Astrocyte of the cerebellum (primary cell): ENCODE measurements at regions not wholly inside any gene's neighbourhood (a gene's known extent, or its start where the extent isn't known, plus 50 kb on each side); places are given as distances from the start of the nearest gene placed in this dataset.

Experiments
- DNase-seq: peaks from one replicate; pipeline ENCODE4 v3.0.0-alpha.2; 2011; ENCODE audit warnings: low read depth
- H3K4me3 ChIP-seq: 2 replicates; pipeline ENCODE4 v1.5.1; 2011; ENCODE audit warnings: mild to moderate bottlenecking, low read depth, low read length, moderate library complexity
- in situ Hi-C: cut with HindIII; loops from 2 replicates; pipeline ENCODE4 v1.10.0; 2017; ENCODE audit warnings: low sequenced_read_pairs
- TF ChIP-seq, protein P1 (sequence below): IDR thresholded peaks from 2 replicates; pipeline ENCODE4 v1.5.1; 2012; ENCODE audit warnings: low read length, low read depth, moderate library complexity, mild to moderate bottlenecking; ENCODE audit errors: missing control alignments

DNA sequence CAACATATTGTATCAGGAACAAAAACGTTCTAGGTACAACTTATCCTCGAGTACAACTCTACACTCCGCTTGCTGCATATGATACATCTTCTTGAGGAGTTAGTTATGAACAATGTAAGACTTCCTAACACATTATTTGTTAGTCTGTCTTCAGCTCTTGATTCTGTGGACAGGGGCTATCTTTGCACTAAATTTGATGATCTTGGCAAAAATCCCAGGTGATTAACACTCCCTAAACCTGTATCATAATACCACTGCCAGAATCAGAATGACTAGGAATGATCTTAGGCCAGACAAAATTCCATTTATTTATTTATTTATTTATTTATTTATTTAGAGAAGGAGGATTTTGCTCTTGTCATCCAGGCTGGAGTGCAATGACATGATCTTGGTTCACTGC lies 108.7 kb upstream of the AUTS2 start:
- in situ Hi-C loops: no loop called here
- H3K4me3 ChIP-seq: no peak overlapping the region
- no peak for DNase-seq
- TF ChIP-seq, protein P1, sequence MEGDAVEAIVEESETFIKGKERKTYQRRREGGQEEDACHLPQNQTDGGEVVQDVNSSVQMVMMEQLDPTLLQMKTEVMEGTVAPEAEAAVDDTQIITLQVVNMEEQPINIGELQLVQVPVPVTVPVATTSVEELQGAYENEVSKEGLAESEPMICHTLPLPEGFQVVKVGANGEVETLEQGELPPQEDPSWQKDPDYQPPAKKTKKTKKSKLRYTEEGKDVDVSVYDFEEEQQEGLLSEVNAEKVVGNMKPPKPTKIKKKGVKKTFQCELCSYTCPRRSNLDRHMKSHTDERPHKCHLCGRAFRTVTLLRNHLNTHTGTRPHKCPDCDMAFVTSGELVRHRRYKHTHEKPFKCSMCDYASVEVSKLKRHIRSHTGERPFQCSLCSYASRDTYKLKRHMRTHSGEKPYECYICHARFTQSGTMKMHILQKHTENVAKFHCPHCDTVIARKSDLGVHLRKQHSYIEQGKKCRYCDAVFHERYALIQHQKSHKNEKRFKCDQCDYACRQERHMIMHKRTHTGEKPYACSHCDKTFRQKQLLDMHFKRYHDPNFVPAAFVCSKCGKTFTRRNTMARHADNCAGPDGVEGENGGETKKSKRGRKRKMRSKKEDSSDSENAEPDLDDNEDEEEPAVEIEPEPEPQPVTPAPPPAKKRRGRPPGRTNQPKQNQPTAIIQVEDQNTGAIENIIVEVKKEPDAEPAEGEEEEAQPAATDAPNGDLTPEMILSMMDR: no peak

DNA sequence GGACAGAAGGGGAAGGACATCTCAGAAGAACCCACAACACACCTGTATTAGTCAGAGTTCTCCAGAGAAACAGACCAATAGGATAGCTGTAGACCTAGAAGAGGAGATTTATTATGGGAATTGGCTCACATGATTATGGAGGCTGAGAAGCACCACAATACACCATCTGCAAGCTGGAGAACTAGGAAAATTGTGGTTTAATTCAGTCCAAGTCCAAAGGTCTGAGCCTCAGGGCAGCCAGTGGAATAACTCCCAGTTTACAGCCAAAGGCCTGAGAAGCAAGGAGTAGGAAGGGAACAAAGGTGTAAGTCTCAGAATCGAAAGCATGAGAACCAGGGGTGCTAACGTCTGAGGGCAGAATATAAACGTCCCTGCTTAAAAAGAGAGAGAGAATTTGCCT lies 99.6 kb upstream of the AUTS2 start:
- DNase-seq: no peak
- H3K4me3 ChIP-seq: no peak overlapping the region
- in situ Hi-C loops: no loop called here
- TF ChIP-seq, protein P1: no peak

DNA sequence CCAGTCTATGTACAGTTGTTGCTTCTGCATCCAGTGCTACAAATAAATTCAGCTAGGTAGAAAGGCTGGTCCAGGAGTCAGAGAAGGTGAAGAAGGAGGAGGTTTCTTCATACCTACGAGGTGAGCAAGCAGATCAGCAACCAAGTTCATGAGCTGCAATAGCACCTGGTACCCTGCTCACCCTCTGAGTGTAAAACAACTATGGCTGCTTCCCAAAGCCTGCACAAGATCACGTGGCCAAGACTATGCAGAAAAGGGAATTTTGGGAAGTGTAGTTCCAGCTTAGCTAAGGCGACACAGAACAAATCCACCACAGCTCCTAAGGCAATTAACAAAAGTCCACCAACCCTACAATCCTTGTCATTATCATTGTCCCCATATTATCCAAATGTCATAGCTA lies 95.9 kb upstream of the AUTS2 start:
- in situ Hi-C loops: no loop called here
- no peak overlapping the region for H3K4me3 ChIP-seq
- TF ChIP-seq, protein P1: no peak
- DNase-seq: no peak

DNA sequence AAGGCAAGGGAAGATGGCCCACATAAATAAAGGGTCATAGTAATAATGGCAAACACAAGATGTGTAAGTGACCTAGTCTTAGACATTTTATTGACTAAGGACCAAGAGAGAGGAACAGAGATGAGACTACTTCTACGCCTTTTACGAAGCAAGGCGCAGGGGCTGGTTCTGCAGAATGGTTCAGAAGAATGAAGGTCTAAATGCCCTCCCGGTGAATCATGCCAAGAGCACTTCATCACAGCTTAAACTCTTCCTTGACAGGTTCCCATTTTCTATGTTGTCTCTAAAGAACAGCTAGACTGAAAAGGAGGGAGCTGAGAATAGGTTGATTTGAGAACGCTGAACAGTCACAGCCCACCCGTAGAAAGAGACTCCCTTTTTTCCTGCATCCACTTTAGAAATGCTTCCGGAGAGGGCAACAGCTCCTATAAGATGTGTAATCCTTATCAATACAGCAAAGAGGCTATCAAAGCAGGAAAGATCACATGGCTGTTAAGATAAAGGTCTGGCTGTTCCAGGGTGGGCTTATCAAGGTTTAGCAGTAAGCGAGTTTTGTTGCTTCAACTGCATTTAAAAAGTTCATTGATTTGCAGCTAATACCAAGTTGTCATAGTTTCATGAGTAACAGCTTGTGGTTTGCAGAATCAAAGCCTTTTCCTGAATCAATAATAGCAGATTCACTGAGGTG lies 93.4 kb upstream of the AUTS2 start:
- H3K4me3 ChIP-seq: no peak overlapping the region
- TF ChIP-seq, protein P1: no peak
- in situ Hi-C loops: no loop called here
- DNase-seq: no peak

DNA sequence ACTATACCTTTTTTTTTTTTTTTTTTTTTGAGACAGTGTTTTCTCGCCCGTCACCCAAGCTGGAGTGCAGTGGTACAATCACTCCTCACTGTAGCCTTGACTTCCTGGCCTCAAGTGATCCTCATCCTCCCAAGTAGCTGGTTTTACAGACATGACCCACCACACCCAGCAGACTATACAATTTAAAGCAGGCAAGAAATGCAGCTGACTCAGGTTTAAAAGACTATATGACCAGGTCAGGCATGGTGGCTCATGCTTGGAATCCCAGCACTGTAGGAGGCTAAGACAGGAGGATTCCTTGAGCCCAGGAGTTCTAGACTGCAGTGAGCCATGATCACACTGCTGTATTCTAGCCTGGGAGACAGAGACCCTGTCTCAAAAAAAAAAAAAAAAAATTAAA lies 89.5 kb upstream of the AUTS2 start:
- H3K4me3 ChIP-seq: no peak overlapping the region
- TF ChIP-seq, protein P1: no peak

DNA sequence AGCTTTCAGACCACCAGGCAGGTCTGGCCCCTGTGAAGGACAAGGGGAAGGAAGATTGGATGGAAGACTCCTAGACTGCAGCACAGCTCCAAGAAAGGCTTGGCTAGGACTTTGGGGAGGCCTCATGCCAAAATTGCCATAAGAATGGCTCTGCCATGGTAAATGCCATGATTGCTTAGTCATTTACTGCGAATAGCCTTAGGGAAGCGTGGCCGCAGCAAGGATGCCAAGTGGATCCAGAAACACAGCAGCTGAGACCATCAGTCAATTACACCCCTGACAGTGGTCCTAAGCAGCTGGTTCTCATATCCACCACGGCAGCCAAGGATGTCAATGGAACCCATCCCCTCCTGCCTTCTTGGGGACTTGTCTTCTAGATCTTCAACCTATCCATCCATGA lies 88.2 kb upstream of the AUTS2 start:
- no peak overlapping the region for H3K4me3 ChIP-seq
- no peak for DNase-seq
- in situ Hi-C loops: no loop called here
- TF ChIP-seq, protein P1: no peak

More for the DNA sequence above, 89.5 kb upstream of the AUTS2 start:
- DNase-seq: no peak
- in situ Hi-C loops: no loop called here
